HG03139 (cell line): ENCODE measurements at regions not wholly inside any gene's neighbourhood (a gene's known extent, or its start where the extent isn't known, plus 50 kb on each side); places are given as distances from the start of the nearest gene placed in this dataset.
A peak's percentile ranks its signal among the peaks of the same experiment; 100 is the strongest.

Experiments
- ATAC-seq: cut with Tn5 transposase; IDR thresholded peaks from one replicate; pipeline ENCODE4 v1.9.1; 2021; ENCODE audit not compliant: unreplicated experiment

DNA sequence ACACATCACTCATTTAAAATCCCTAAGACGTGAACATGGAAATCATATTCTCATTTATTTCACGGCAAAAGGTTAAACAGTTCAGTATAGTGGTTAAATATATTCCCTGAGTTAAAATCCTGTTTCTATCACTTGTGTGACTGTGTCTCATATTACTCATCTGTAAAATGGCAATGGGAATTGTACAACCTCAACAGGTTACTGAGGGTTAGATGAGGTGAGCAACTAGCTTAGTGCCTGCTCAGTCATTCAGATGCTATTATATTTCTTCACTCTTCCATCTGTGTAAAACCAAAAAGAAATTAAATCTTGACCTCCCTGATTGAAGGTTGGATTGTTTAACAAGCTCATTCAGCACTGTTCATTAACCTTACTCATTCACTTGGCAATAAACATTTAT is 212.4 kb upstream of the STK17B start:
- ATAC-seq: no peak

DNA sequence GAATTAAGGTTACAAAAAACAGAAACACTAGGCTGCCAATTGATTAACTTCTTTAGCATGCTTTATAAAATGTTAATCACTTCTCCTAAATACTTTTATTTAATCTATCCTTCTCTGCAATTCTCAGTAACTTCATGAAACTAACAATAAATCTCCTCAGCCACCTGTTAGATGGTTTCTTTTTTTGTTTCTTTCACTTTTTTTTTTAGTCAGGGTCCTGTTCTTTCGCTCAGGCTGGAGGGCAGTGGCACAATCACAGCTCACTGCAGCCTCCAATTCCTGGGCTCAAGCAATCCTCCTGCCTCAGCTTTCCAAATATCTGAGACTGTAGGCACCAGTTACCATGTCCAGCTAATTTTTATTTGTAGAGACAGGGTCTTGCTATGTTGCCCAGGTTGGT is 213.4 kb upstream of the STK17B start:
- ATAC-seq: no peak

DNA sequence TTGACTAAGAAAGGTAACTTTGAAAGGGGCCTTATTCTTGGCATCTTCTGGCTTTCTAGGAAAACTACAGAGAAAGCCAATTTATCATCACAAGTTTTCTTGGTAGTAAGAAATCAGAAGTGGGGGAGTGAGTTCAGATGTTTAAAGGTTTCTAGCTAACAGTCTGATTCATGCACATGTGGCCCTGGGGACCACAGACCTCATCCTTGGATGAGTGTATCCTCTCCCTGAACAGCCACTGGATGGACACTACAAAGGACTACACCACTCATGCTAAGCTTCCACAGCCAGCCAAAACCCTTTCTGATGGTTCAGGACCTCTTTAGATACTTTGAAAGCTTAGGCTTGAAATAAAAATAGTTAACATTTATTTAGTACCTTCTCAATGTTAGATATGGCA is 218.3 kb upstream of the STK17B start:
- ATAC-seq: no peak

DNA sequence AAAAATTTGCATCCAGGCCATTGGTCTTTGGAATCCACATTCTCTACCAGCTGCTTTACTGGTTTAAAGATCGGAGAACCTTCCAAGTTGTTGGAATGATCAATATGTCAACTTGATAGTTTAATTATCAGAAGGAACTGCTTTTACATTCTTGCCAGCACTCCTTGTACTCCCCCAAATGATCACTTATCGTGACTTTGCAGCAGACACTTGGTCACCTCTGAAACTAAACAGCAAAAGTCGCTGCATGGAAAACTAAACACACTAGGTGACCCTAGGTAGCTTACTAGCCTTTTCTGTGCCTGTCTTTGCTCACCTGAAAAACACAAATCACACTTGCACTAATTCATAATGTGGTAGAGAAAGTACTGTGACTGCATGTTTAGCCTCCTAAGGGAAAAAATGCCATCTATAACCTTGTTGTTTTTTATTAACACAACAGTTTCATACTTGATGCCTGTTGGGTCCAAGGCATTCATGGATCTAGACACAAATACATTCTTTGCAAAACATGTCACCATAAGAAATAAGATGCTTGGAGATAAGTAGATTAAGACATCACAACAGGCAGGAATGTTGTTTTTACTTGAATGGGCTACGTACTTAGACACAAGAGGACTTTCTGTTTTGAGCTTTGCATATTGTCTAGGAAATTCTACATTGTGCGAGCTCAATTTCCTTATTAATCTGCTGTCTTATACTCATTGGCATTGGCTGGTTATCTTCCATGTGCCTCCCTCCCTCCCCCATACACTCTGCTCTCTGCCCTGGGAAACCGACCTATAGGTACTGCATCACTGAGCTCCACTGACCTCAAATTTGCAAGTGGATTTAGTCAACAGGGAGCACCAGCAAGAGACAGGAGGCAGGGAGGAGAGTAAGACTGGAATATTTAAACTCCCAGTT is 219.1 kb upstream of the STK17B start:
- no peak for ATAC-seq

DNA sequence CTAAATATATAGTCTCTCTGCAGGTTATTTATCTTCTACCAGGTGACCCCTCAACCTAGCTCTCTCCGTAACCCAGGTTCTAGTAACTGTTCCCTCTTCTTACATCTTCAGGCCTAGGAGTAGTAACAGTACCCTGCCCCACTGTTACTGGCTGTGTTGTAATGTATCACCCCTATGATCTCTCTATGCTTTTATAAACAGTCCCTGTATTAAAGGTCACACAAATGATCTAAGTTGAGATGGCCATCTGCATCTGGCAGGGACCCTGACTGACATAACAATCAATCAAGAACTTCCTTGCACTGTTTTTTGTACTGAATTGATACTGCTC is 219.7 kb upstream of the STK17B start:
- no peak for ATAC-seq

DNA sequence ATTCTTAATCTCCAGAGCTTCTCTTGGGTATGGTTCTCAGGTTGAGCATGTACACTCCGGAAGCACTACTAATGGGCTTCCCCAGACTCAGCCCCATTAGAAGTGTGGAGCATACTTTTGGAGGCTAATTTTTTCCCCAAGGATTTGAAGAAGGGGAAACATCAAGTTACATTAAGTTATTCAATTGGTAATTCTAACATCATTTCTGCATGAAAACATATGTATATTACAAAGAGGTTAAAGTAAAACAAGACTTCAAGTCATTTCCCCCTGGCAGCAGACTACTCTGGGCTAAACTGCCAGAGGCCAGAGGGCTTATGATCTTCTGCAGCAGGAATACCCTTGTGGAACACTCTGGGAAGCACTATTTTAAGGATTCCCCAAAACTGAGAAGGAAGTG is 227.7 kb upstream of the STK17B start:
- no peak for ATAC-seq

DNA sequence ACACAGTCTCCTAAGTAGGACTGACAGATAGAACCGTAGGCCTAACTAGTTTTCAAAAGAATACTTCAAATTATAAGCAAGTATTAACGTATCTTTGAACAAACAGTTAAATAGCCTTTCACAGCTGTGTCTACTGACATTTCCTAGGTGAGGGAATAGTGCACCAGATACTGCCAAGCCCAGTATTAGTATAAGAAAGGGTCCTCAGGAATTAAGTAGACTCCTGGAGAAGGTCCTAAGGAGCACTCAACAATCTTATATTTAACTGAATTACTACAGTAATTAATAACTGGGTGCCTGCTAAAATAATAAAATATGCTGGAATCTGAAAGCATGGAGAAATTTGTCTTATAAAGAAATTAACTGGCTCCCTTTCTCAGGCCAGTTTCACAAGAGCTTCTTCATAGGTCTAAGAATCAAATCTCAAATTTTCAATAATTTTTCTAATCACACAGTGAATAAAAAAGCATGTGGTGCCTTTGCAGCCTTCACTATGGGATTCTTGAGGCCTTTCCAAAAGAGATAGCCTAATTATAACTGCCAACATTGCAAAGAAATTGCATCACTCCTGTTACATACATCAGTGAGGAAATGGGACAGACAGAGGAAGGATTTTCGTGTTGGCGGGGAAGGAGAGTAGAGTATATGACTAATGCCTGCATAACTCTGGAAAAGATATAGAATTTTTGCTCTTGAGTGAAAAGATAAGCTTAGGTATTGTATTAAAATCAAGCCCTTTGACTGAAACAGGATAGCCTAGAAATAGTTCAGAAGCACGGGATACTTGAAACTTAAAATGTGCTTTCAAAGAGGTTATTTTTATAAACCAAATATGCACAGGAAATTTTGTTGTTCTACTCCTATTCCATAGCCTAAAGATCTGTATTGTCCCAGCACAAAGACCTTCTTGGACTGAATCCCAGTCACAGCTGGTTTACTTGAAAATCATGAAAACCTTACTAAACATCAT is 228.6 kb upstream of the STK17B start:
- ATAC-seq: no peak

DNA sequence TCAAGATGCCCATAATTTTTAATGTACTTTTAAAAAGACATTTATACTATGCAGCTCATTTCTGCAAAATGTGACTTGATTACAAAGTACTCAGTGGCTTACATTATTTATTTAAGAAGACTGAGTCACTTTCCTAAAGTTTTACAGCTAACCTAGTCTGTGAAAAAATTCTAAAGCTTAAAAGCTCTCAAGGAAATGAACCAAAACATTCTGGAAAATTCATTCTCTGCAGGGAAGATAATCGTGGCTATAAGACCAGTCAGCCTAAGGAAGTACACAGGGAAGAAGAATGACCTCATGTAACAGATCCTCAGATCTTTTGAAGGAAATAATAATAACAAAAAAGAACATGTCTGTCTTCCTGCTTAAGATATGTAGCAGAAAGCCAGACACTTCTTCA is 232.1 kb upstream of the STK17B start:
- ATAC-seq: no peak

DNA sequence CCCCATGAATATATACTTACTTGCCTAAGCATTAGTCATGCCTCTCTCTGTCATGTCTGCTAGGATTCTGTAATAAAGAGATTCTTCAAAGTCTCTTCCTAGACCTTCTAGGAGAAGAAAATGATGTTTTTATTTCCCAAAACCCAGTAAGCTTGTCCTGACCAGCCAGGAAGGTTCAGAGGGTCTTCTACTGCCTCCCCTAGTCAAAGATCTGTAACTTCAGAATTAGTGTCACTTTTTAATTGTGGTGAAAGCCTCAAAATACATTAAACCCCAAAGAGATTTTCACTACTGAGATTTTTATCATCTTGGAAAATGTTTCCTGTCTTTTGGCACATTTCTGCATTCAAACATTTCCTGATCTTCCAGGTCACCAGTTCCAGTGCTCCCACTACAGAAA is 232.9 kb upstream of the STK17B start:
- no peak for ATAC-seq

DNA sequence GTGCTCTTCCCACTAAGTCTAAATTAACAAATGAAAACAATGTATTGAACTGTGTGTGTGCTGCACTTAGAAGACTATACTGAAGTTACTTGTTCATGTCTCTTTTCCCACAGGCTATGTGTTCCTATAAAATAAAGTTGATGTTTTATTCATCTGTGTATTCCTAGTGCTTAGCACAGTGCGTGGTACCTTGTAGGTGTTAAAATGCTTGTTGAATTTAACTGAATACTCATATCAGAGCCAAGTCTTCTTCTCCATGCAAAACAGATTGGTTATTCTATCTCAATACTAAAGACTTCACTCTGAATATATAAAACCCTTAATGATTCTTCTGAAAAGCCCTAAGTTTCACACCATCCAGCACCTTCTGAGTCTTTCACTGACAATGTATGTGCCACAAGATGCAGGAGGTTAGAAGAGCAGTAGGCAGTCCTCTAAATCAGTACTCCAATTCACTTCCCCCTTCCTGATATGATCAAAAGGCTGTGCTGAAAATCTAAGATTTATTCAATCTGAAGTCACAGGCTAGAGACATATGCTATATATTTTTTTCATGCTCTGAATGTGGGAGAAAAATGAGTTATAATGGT is 231.7 kb upstream of the CCDC150 start:
- ATAC-seq: no peak

DNA sequence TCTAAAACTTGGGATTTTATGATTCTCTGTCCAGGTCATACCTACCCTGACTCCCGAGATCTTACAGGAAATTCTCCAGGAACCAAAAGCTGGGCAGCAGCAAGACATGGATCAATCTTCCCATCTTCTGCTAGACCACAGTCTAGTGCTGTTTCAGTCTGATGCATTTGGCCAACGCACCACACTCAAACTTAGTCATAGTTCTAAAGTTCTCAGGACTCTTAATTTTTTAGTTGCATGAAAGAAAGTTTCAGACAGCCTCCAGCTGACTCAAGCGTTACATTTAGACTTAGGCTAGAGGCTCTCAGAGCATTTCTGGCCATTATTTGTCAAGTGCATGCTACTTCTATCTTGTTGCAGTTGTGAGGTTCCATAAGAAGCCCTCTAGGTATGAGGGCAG is 230.1 kb upstream of the CCDC150 start:
- ATAC-seq: no peak

DNA sequence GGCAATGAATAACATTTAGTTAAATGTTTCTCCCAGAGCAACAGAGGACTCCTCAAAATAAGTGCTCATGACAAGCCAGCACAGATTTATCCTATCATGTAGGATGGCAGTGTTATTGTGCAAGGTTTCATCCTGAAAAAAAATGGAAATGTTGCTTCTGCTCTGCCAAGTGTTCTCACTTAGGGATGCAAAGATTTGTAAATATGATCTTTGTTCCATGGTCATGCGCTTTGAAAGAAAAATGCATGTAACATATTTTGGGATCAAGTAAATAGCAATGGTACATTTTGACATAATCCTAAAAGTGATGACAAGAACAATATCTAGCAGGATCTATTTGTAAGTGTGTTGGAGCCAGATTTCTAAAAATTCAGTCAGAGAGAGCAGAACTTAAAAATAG is 229.5 kb upstream of the CCDC150 start:
- no peak for ATAC-seq

DNA sequence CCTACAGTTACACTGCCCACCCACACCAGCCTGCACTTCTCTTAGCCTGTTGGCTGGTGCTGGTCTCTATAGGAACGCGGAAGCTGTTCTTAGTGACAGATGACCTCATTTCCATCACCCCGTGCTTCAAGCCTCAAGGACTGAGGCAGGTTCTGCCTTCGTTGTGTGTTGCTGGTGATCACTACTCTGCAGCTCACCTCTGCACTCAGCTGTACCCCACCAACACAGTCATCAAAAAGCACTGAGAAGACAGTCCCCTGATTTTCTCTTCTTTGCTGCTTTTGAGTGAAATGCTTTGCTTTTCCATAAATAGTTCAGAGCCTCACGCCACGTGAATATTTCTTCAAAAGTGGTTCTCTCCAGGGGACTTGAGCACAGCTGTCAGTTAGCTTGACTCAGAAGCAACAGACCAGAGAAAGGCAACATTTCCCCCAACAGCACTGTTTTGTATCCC is 225.7 kb upstream of the CCDC150 start:
- peak; percentile 88 for ATAC-seq

DNA sequence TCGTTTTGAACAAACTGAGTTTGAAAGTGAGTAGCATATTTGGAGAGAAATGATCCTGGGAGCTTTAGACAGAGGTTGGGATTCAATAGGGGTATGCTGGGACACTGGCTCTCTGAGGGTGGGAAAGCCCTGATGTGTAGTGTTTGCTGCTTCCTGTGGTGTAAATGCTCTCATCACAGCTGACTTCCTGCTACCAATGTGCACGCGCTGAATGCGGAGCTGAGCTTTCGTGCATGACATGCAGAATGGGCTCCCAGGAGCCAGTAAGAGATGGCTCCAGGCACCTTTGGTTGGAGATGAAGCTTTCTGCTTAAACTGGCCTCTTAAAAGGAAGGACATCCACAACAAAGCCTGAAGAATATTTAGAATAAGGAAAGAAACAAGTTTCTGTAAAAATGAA is 224.1 kb upstream of the CCDC150 start:
- ATAC-seq: peak; percentile 59

DNA sequence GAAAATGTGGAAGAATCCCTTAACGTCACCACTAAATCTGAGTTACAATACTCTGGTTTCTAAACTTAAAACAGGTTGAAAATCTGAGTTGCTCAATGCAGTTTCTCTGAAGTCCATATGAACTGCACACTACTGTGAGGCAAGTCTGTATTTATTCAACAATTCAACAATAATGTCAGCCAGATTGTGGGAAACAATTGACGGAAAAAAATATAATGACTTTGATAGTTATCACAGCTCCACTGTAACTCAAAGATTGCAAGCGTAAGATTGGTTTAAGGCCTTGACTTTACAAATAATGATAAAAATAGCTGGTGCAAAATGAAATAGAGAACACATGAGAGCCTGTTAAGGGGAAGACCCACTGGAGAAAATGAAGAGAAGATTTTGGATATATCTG is 219.4 kb upstream of the CCDC150 start:
- ATAC-seq: no peak

DNA sequence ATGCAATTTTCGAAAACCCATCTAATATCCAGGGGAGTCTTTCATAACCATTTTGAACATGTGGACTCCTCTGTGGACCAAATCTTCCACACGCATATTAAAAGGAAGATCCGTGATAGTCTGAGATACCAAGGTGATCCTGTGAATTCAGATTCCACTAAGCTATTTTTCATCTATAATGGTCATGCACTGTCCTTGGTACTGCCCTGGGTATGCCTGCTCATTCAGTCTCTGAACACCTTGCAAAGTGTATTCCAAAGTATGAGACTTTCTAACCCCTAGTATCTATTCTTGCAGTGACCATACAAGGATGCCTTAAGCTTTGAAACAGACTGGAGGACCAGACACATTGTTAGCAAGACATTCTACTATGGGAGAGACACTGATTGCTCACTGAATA is 217.6 kb upstream of the CCDC150 start:
- no peak for ATAC-seq

DNA sequence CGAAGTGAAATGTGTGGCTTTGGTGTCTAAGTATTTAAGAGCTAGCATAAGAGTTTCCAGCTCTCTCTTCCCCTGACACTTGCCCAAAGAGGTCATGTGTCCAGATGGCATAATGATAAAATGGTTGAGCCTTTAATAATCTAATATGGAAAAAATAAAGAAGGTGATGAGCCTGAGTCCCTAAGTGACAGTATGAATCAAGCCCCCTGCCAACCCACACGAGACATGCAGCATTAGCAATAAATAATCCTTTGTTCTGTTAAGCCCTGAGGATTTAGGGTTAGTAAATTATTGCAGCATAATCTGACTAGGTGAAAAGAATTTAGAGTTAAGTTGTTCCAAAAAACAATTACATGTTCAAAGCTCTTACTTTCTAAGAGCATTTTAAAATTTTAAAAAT is 217.2 kb upstream of the CCDC150 start:
- ATAC-seq: no peak

DNA sequence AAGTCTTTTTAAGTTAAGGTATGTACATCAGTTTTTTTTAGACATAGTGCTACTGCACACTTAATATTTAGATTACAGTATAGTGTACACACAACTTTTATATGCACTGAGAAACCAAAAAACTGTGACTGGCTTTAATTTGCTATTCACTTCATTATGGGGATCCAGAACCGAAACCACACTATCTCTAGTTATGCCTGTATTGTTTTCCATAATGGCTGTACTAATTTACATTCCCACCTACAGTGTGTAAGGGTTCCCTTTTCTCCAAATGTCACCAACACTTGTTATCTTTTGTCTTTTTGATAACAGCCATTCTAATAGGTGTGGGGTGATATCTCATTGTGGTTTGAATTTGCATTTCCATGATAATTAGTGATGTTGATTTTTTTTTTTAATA is 213.4 kb upstream of the CCDC150 start:
- no peak for ATAC-seq

DNA sequence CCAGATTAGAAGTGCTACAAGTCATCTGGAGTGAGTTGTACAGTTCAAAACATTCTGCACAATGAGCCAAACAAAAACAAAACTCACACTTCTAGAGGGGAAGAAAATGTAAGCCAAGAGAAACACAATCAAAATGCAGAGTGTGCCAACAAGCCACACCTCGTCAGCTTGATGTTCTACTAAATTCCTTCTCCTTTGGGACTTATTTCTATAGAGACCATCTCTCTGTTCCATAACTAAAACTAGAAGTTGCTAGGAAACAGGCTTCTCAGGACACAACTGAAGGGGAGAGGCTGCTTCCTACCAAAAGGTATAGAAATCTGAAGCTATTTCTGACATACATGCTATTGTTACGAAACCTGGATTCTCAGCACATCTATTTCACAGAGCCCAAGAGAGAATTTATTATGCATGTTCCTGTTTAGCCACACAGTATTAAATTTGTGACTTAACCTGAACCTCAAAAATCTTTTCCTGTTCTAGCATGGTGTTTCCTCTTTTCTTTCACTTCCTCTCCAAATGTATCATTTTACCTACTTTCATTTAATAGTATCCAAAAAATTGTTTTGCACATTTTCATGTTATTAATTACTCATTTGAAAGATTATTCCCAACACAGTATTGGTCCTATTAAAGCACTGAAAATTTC is 211.4 kb upstream of the CCDC150 start:
- no peak for ATAC-seq

DNA sequence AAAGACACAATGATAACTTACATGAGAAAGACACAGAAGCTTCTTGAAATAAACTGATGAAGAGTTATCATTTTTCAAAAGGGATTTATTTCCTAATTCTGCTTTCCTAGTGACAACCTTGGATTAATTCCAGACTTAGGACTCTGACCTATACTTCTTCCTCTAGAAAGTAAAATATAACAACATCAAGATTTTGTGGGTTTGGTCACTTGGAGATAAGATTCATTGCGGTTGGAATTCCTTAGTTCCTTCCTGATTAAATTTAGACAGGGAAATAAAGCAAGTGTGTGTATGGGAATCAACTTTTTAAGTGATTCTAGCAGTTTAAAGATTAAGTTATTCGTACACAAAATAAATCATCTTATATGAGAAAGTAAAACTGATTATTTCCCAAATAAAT is 208.4 kb upstream of the CCDC150 start:
- no peak for ATAC-seq

DNA sequence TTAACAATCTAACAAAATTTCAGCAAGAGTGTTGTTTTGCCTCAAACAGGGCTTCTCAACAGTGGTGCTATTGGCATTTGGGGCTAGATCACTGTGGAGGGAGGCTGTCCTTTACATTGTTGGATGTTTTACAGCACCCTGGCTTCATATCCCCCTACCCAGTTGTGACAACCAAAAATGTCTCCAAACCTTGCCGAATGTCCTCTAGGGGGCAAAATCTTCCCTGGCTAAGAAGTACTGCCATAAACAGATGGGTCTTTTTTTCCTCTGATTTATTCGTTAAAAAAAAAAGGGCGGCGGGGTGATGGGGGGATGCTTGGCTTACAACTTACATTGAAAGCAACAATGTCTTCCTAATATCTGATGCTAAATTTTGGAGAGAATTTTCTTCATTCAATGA is 207.6 kb upstream of the CCDC150 start:
- no peak for ATAC-seq
